Heart left ventricle (tissue), 16 donors: ENCODE measurements at regions not wholly inside any gene's neighbourhood (a gene's known extent, or its start where the extent isn't known, plus 50 kb on each side); places are given as distances from the start of the nearest gene placed in this dataset.
"Not testable (repeated sequence)": the region's sequence is repeated elsewhere in the genome, so short reads cannot be mapped to it uniquely, and the experiment has no call there.

Experiments used
- ATAC-seq, 4 donors: fragments of 200-7000 bp; cut with Tn5 transposase; one replicate each; pipeline ENCODE4 v1.9.1; 2020 to 2022; ENCODE audit warnings: moderate library complexity in 4 of 4, mild to moderate bottlenecking in 3 of 4, moderate number of reproducible peaks in 1 of 4
- DNase-seq, 5 donors: peaks; one replicate each; pipeline ENCODE4 v3.0.0-alpha.2; 2020
- H3K27ac ChIP-seq, 12 donors: fragments of 200-600 bp; sonication (generic) in 4 of 12; one replicate each; pipeline versions ENCODE4 v1.5.0 to v1.8.0; 2016 to 2022; ENCODE audit warnings: mild to moderate bottlenecking in 2 of 12
- H3K27me3 ChIP-seq, 9 donors: fragments of 200-600 bp; sonication (generic) in 2 of 9; one replicate each; pipeline versions ENCODE4 v1.5.1 to v1.8.0; 2016 to 2022; ENCODE audit warnings: mild to moderate bottlenecking in 3 of 9
- H3K36me3 ChIP-seq, 9 donors: fragments of 200-600 bp; sonication (generic) in 2 of 9; one replicate each; pipeline versions ENCODE4 v1.5.0 to v1.8.0; 2018 to 2022; ENCODE audit warnings: mild to moderate bottlenecking in 2 of 9
- H3K4me1 ChIP-seq, 12 donors: fragments of 200-600 bp; sonication (generic) in 4 of 12; one replicate each; pipeline versions ENCODE4 v1.5.0 to v1.8.0; 2016 to 2022; ENCODE audit warnings: mild to moderate bottlenecking in 3 of 12
- H3K4me3 ChIP-seq, 12 donors: fragments of 200-600 bp; sonication (generic) in 4 of 12; one replicate each; pipeline versions ENCODE4 v1.5.0 to v1.8.0; 2017 to 2022; ENCODE audit warnings: mild to moderate bottlenecking in 9 of 12, moderate library complexity in 4 of 12
- H3K9me3 ChIP-seq, 12 donors: fragments of 200-600 bp; sonication (generic) in 4 of 12; one replicate each; pipeline versions ENCODE4 v1.5.0 to v1.8.0; 2016 to 2022; ENCODE audit warnings: mild to moderate bottlenecking in 1 of 12
- POLR2A ChIP-seq, 2 donors: fragments of 450-650 bp; IDR thresholded peaks; one replicate each; pipeline ENCODE4 v1.6.1; 2017; ENCODE audit warnings: antibody characterized with exemption in 2 of 2, mild to moderate bottlenecking in 2 of 2, moderate library complexity in 2 of 2
- WGBS, 4 donors: extraction: QIAGEN DNeasy Blood & Tissue Kit in 2 of 4; methylation state at CpG; one replicate each; pipeline versions ENCODE4 v1.1.5 to v1.1.7; 2013 to 2018; 5-methylcytosine and 5-hydroxymethylcytosine counted together
- intact Hi-C, 10 donors: fragments of 100-400 bp; cut with DNase I; formaldehyde crosslinking; loops; one replicate each; pipeline versions ENCODE4 v1.11.1 to v1.14.2; 2022
- TF ChIP-seq, protein P1 (sequence below), 12 donors: fragments of 200-600 bp; sonication (generic) in 4 of 12; IDR thresholded peaks; one replicate each; pipeline versions ENCODE4 v1.5.0 to v1.8.0; 2018 to 2022; ENCODE audit warnings: antibody characterized with exemption in 12 of 12, mild to moderate bottlenecking in 5 of 12
- donor health status: ischemic (EF 13 %, LVEDD 7.1; RV severe dilation, severe dysfunction).
- donor health status: healthy with polysubstance abuse.
- donor health status: DM: no; HTN: yes; CAD: no.
- donor health status: DM: no; HTN: no; CAD: no.
- donor health status: ischemic (EF 25% LVEDD 6.9; RV normal size, moderate dysfunction).
- donor health status: ischemic (EF 25% LVEDD 5.7; RV mildly dilated, moderate dysfunction).
- donor health status: healthy.
- donor health status: DM: yes; HTN: yes; CAD: no.
- donor health status: ischemic (EF 35%, LVEDD 5.7; RV mildly dilated, moderate dysfunction).
- donor health status: nonischemic (EF 11% LVEDD 7.7; RV severe dilation, severe dysfunction).
- donor health status: DM: yes; HTN: yes; CAD: no.
- donor health status: PGD.
- donor health status: ischemic (EF 29% LVEDD 5.4; RV normal size, mild dysfunction).
- donor health status: nonischemic (EF 23%, LVEDD 6.1; RV moderate dilation, normal function).

- ATAC-seq, result no peak
- Histone ChIP-seq H3K4me1 (no peaks in the 10 kb centered on the region), H3K27me3 (no peaks in the 10 kb centered on the region), H3K36me3 (no peaks in the 10 kb centered on the region), H3K9me3 (no peaks in the 10 kb centered on the region), H3K4me3 (no peak overlapping the region), H3K27ac (no peak overlapping the region)
- DNase-seq, result no peak
- no peak for TF ChIP-seq POLR2A (IDR thresholded peaks at IDR 0.05)
- TF ChIP-seq, protein P1, sequence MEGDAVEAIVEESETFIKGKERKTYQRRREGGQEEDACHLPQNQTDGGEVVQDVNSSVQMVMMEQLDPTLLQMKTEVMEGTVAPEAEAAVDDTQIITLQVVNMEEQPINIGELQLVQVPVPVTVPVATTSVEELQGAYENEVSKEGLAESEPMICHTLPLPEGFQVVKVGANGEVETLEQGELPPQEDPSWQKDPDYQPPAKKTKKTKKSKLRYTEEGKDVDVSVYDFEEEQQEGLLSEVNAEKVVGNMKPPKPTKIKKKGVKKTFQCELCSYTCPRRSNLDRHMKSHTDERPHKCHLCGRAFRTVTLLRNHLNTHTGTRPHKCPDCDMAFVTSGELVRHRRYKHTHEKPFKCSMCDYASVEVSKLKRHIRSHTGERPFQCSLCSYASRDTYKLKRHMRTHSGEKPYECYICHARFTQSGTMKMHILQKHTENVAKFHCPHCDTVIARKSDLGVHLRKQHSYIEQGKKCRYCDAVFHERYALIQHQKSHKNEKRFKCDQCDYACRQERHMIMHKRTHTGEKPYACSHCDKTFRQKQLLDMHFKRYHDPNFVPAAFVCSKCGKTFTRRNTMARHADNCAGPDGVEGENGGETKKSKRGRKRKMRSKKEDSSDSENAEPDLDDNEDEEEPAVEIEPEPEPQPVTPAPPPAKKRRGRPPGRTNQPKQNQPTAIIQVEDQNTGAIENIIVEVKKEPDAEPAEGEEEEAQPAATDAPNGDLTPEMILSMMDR (IDR thresholded peaks at IDR 0.05), result no peak
- intact Hi-C loops, result no loop called here
Measured at GRCh38 chr6:115055579-115055978, 712.8 kb upstream of the HS3ST5 start.

- intact Hi-C loops, H3K4me3 ChIP-seq, H3K36me3 ChIP-seq, H3K4me1 ChIP-seq, ATAC-seq, DNase-seq, H3K9me3 ChIP-seq, H3K27ac ChIP-seq, H3K27me3 ChIP-seq: not testable (repeated sequence)
- WGBS, 4 donors, result 41 to 55% (median 52%) methylated on average over 3 of the region's 3 CpGs
Measured at GRCh38 chr6:115054242-115054641, 711.4 kb upstream of the HS3ST5 start.

DNA sequence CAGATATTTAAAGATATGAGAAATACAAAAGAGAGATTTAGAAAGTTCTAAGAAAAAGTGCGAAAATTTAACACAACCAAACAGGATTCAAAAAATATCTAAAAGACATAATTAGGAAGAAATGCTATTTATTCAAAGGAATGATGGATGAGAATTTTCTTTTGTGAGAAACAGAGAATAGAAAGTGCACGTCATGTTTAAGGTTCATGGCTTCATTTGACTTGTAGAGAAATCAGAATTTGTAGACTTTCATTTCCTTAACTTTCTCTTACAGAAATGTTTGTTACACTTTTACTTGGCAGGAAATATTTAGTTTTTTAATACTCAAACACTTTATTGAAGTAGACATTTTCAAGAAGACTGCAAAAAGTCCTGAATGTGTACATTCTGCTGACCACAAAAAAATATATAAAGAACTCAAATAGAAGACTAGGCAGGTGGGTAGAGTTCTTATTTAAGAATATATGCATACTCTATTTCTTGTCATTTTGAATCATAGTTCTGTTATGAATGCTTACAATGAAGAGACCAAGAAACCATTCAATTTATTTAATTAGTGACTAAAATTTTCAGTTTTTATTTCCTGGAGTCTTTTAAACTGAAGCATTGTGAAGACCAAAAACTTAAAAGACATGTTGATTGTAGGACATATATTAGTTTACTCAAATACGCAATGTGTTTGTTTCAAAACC lies 710.5 kb upstream of the HS3ST5 start:
- Histone ChIP-seq H3K27me3 (no peaks in the 10 kb centered on the region), H3K9me3 (no peaks in the 10 kb centered on the region), H3K4me3 (no peak overlapping the region), H3K4me1 (no peaks in the 10 kb centered on the region), H3K27ac (no peak overlapping the region), H3K36me3 (no peaks in the 10 kb centered on the region)
- ATAC-seq (no peak), DNase-seq (no peak)
- 87 to 92% (median 88%) methylated on average over 3 of the region's 3 CpGs for WGBS, 4 donors
- intact Hi-C loops, result no loop called here
- TF ChIP-seq POLR2A (IDR thresholded peaks at IDR 0.05), result no peak
- TF ChIP-seq, protein P1 (IDR thresholded peaks at IDR 0.05), result no peak

GRCh38 chr6:115016593-115016992 lies 673.8 kb upstream of the HS3ST5 start:
- Histone ChIP-seq H3K27me3 (no peaks in the 10 kb centered on the region), H3K4me3 (no peak overlapping the region), H3K36me3 (no peaks in the 10 kb centered on the region), H3K27ac (no peak overlapping the region), H3K9me3 (peaks cover 0 to 3% (median 0%) of the 10 kb centered on the region in 12 donors), H3K4me1 (no peaks in the 10 kb centered on the region)
- DNase-seq (no peak), ATAC-seq (no peak)
- intact Hi-C loops, result no loop called here
- no peak for TF ChIP-seq POLR2A (IDR thresholded peaks at IDR 0.05)
- TF ChIP-seq, protein P1 (IDR thresholded peaks at IDR 0.05), result no peak
- WGBS, 4 donors, result 52 to 60% (median 55%) methylated on average over 2 of the region's 2 CpGs

DNA sequence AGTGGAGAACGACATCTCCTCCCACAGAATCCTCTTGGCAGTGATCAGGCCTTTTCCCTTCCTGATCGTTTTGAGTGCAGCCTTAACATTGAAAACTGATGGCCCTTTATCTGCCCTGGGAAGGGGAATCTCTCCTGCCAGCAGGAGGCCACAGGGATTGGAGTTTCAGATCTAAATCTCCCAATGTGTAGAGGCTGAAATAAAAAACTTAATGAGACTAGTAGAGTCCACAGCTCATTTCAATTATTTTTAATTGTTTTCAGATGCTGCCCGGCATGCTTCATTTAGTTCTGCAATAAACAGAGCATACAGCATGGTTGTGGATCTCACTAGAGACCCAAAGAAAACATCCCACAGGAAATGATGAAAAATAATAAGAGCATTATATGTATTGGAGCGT lies 662.2 kb upstream of the HS3ST5 start:
- 31 to 40% (median 34%) methylated on average over 4 of the region's 4 CpGs for WGBS, 4 donors
- intact Hi-C loops, result no loop called here
- no peaks in the 10 kb centered on the region for H3K36me3 ChIP-seq
- H3K9me3 ChIP-seq, result no peaks in the 10 kb centered on the region
- no peak for ATAC-seq
- no peaks in the 10 kb centered on the region for H3K4me1 ChIP-seq
- TF ChIP-seq, protein P1 (IDR thresholded peaks at IDR 0.05), result no peak
- TF ChIP-seq POLR2A (IDR thresholded peaks at IDR 0.05), result no peak
- no peaks in the 10 kb centered on the region for H3K27me3 ChIP-seq
- H3K4me3 ChIP-seq, result no peak overlapping the region
- no peak overlapping the region for H3K27ac ChIP-seq
- no peak for DNase-seq
